Naive thymus-derived CD4-positive, alpha-beta T cell (primary cell): ENCODE measurements at regions not wholly inside any gene's neighbourhood (a gene's known extent, or its start where the extent isn't known, plus 50 kb on each side); places are given as distances from the start of the nearest gene placed in this dataset.

Experiments
- ATAC-seq: fragments of 150-1000 bp; cut with Tn5 transposase; 2 replicates; pipeline ENCODE4 v1.10.0; 2021; ENCODE audit warnings: mild to moderate bottlenecking, moderate library complexity
- CTCF ChIA-PET: fragments of 350-600 bp; sonication (Branson Sonifier 250); formaldehyde crosslinking; loops from one replicate; lab custom pipeline; 2021; ENCODE audit warnings: antibody characterized with exemption; lab: Charles Lee
- POLR2A ChIA-PET: fragments of 350-600 bp; sonication (Branson Sonifier 250); formaldehyde crosslinking; loops from one replicate; lab custom pipeline; 2021; ENCODE audit warnings: antibody characterized with exemption, inconsistent platforms; lab: Charles Lee
- DNase-seq, 9 donors: peaks; one replicate each; pipeline versions ENCODE4 v3.0.0 to v3.0.0-alpha.2; 2020 to 2022; ENCODE audit warnings: mixed read lengths in 1 of 9
- H3K27ac ChIP-seq: one replicate; pipeline ENCODE4 v1.7.0; 2013; ENCODE audit warnings: mild to moderate bottlenecking, low read depth, low read length, moderate library complexity
- H3K27me3 ChIP-seq, 2 donors: one replicate each; pipeline ENCODE4 v1.7.0; 2013; ENCODE audit warnings: low read length in 2 of 2, mild to moderate bottlenecking in 2 of 2, moderate library complexity in 2 of 2; ENCODE audit not compliant: control insufficient read depth in 2 of 2, insufficient read depth in 2 of 2
- H3K36me3 ChIP-seq, 3 experiments: 1 replicate in 2 of 3; 2 replicates in 1 of 3; pipeline ENCODE4 v1.7.0; 2013; ENCODE audit warnings: low read length in 3 of 3, mild to moderate bottlenecking in 3 of 3, moderate library complexity in 1 of 3; ENCODE audit not compliant: insufficient read depth in 3 of 3, control insufficient read depth in 2 of 3
- H3K4me1 ChIP-seq, 2 donors: one replicate each; pipeline ENCODE4 v1.7.0; 2013; ENCODE audit warnings: low read length in 2 of 2, mild to moderate bottlenecking in 2 of 2, moderate library complexity in 1 of 2; ENCODE audit not compliant: control insufficient read depth in 2 of 2, insufficient read depth in 2 of 2
- H3K4me3 ChIP-seq: 2 replicates; pipeline ENCODE4 v1.7.0; 2013; ENCODE audit warnings: mild to moderate bottlenecking, low read length
- H3K9me3 ChIP-seq, 3 experiments: 1 replicate in 2 of 3; 2 replicates in 1 of 3; pipeline ENCODE4 v1.7.0; 2013; ENCODE audit warnings: low read length in 3 of 3; ENCODE audit not compliant: control insufficient read depth in 2 of 3
- H3K27ac Mint-ChIP-seq, 9 donors: one replicate each; pipeline ENCODE4 v1.8.0; 2020 to 2022; ENCODE audit warnings: mixed read lengths in 9 of 9, mild to moderate bottlenecking in 8 of 9, moderate library complexity in 5 of 9, inconsistent platforms in 2 of 9
- H3K27me3 Mint-ChIP-seq, 5 donors: one replicate each; pipeline ENCODE4 v1.8.0; 2021 to 2022; ENCODE audit warnings: mixed read lengths in 5 of 5, mild to moderate bottlenecking in 1 of 5
- H3K36me3 Mint-ChIP-seq, 5 donors: one replicate each; pipeline ENCODE4 v1.8.0; 2020 to 2022; ENCODE audit warnings: mixed read lengths in 5 of 5, mild to moderate bottlenecking in 3 of 5, inconsistent platforms in 1 of 5
- H3K4me1 Mint-ChIP-seq, 7 donors: one replicate each; pipeline ENCODE4 v1.8.0; 2020 to 2022; ENCODE audit warnings: mixed read lengths in 7 of 7, mild to moderate bottlenecking in 3 of 7, inconsistent platforms in 1 of 7
- H3K4me3 Mint-ChIP-seq, 10 donors: one replicate each; pipeline ENCODE4 v1.8.0; 2020 to 2022; ENCODE audit warnings: mild to moderate bottlenecking in 10 of 10, mixed read lengths in 10 of 10, moderate library complexity in 6 of 10, inconsistent platforms in 2 of 10
- H3K9me3 Mint-ChIP-seq, 11 donors: one replicate each; pipeline ENCODE4 v1.8.0; 2020 to 2022; ENCODE audit warnings: mixed read lengths in 11 of 11, mild to moderate bottlenecking in 4 of 11, inconsistent platforms in 1 of 11, moderate library complexity in 1 of 11
- intact Hi-C, 2 donors: fragments of 100-400 bp; cut with micrococcal nuclease; formaldehyde crosslinking; loops; one replicate each; pipeline ENCODE4 v1.15.1; 2023

DNA sequence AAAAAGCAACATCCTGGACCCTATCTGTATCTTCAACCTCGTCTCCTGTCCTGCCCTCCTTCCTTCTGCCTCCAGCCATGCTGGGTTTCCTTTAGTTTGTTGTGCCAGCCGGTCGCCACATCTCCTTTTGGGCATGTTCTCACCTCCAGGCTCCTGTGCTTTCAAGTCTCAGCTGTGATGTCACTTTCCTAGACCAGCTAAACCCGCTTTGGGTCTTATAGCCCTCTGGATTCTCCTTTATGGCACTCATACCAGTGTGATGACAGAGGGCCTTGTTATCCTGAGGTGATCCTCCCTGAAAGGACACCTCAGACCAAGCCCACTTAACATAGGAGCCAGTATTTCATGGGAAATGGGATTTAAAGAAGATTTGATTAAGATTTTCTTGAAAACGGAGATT lies 108.6 kb downstream of the EMX2 start:
- CTCF ChIA-PET = no interaction called here
- Histone ChIP-seq H3K27ac (no peak overlapping the region), H3K9me3 (no peaks in the 10 kb centered on the region), H3K36me3 (no peaks in the 10 kb centered on the region), H3K27me3 (no peaks in the 10 kb centered on the region), H3K4me3 (no peak overlapping the region), H3K4me1 (no peaks in the 10 kb centered on the region)
- POLR2A ChIA-PET = no interaction called here
- Mint-ChIP-seq H3K9me3 (peaks cover 0 to 32% (median 9%) of the 10 kb centered on the region in 11 donors), H3K4me3 (no peak overlapping the region), H3K27ac (no peak overlapping the region), H3K4me1 (peaks cover 0 to 14% (median 0%) of the 10 kb centered on the region in 7 donors), H3K27me3 (peaks cover 0 to 21% (median 4%) of the 10 kb centered on the region in 5 donors), H3K36me3 (peaks cover 0 to 10% (median 0%) of the 10 kb centered on the region in 5 donors)
- no peak for ATAC-seq
- intact Hi-C loops = loop anchor here in 1 of 2 donors (10.0 kb wide), 1 partner anchor 276 kb away; the partner anchor contains the start of gene PDZD8
- no peak for DNase-seq

DNA sequence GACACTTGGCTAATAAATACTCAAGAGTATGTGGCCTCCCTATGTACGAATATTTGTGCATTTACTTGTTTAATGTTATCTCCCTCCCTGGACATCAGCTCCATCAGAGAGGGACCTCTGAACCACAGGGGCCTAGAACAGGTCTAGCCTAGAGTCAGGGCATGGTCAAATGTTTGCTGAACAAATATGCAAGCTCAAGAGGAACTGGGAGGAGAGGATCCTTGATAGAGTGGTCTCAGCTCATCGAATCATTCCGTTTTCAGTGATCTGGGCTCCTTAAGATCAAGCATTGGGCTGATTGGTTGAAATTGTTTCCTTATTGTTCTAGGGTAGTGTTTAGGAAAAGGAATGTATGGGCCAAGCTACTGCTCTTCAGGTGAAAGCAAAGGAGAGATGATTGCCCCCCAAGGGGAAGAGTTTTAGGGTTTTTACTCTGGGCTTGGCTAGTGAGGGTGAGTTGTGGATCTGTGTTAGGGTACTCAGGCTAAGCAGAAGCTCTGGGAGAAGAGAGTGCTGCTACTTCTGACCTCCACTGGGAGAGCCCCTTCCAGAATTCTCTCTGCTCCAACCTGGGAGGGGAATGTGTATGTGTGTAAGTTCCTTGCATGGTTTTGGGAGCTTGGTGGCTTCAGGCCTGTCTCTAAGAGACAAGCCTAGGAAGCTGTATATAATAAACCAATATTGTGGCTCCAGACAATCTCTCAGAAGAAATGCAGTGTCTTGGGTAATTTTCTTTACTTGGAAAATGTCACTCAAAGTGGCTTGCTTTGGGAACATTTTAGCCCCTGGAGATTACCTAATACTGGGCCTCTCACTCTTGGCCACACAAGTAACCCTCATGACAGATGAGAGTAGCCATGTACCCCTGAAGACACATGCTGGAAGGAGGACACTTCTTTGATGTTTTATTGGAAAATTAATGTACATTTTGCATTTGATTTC lies 110.0 kb downstream of the EMX2 start:
- peaks cover 0 to 14% (median 0%) of the 10 kb centered on the region in 5 donors for H3K27me3 Mint-ChIP-seq
- CTCF ChIA-PET = no interaction called here
- peaks cover 0 to 20% (median 0%) of the 10 kb centered on the region in 7 donors for H3K4me1 Mint-ChIP-seq
- no peak overlapping the region for H3K4me3 ChIP-seq
- no peaks in the 10 kb centered on the region for H3K4me1 ChIP-seq
- H3K27ac Mint-ChIP-seq = peak overlapping the region in 1 of 9 donors; percentile 21
- intact Hi-C loops = loop anchor here in 1 of 2 donors (10.0 kb wide), 1 partner anchor 278 kb away; the partner anchor contains the start of gene PDZD8
- H3K9me3 Mint-ChIP-seq = peaks cover 0 to 32% (median 9%) of the 10 kb centered on the region in 11 donors
- H3K36me3 ChIP-seq = no peaks in the 10 kb centered on the region
- POLR2A ChIA-PET = no interaction called here
- ATAC-seq = no peak
- H3K27ac ChIP-seq = no peak overlapping the region
- no peak for DNase-seq
- no peak overlapping the region for H3K4me3 Mint-ChIP-seq
- H3K27me3 ChIP-seq = no peaks in the 10 kb centered on the region
- peaks cover 0 to 12% (median 0%) of the 10 kb centered on the region in 5 donors for H3K36me3 Mint-ChIP-seq
- no peaks in the 10 kb centered on the region for H3K9me3 ChIP-seq

DNA sequence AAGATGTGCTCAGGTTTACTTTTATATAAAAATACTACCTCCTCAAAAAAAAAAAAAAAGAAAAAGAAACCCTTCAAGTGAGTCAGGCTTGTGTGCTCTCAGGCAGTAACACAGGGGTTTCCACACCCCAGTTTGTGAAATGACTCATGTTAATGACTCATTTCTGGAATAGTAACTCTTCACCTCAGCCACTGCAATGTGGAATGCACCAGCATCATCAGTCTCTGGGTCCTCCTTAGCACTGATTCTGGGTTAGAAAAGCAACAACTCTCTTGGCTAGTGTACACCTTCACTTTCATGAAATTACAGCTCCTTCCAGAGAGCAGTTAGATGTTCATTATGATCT lies 110.6 kb downstream of the EMX2 start:
- Histone ChIP-seq H3K27me3 (no peaks in the 10 kb centered on the region), H3K4me1 (no peaks in the 10 kb centered on the region), H3K9me3 (no peaks in the 10 kb centered on the region), H3K4me3 (no peak overlapping the region), H3K27ac (no peak overlapping the region), H3K36me3 (no peaks in the 10 kb centered on the region)
- no peak overlapping the region for H3K4me3 Mint-ChIP-seq
- intact Hi-C loops = loop anchor here in 1 of 2 donors (10.0 kb wide), 1 partner anchor 278 kb away; the partner anchor contains the start of gene PDZD8
- H3K27ac Mint-ChIP-seq = peak overlapping the region in 1 of 9 donors; percentile 62
- ChIA-PET POLR2A (no interaction called here), CTCF (no interaction called here)
- no peak for ATAC-seq
- peaks cover 0 to 9% (median 0%) of the 10 kb centered on the region in 5 donors for H3K27me3 Mint-ChIP-seq
- DNase-seq = peak in 1 of 9 donors; percentile 37
- H3K36me3 Mint-ChIP-seq = peaks cover 0 to 12% (median 0%) of the 10 kb centered on the region in 5 donors
- H3K9me3 Mint-ChIP-seq = peaks cover 0 to 32% (median 9%) of the 10 kb centered on the region in 11 donors
- peaks cover 0 to 20% (median 0%) of the 10 kb centered on the region in 7 donors for H3K4me1 Mint-ChIP-seq

DNA sequence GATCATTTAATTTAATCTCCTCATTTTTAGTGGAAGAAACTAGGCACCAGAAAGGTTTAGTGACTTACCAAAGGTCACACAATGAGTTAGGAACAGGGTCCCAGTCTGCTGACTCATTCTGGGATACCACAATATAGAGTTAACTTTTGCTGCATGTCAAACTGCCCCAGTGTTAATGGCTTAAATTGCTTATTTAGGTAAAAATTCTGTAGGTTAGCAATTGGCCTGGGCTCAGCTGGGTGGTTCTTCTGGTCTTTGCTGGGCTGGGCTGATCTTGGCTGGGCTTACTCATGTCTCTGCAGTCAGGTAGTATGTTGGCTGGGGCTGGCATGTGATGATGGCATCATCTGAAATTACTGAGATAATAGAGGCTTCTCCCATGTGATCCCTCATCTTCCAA lies 111.6 kb downstream of the EMX2 start:
- H3K4me1 Mint-ChIP-seq = peaks cover 0 to 20% (median 0%) of the 10 kb centered on the region in 7 donors
- POLR2A ChIA-PET = no interaction called here
- peaks cover 0 to 9% (median 0%) of the 10 kb centered on the region in 5 donors for H3K27me3 Mint-ChIP-seq
- intact Hi-C loops = loop anchor here in 1 of 2 donors (10.0 kb wide), 1 partner anchor 279 kb away; the partner anchor contains the start of gene PDZD8
- DNase-seq (no peak), ATAC-seq (no peak)
- H3K27ac Mint-ChIP-seq = no peak overlapping the region
- H3K4me1 ChIP-seq = no peaks in the 10 kb centered on the region
- no peaks in the 10 kb centered on the region for H3K36me3 ChIP-seq
- no peaks in the 10 kb centered on the region for H3K9me3 ChIP-seq
- no peak overlapping the region for H3K4me3 ChIP-seq
- H3K4me3 Mint-ChIP-seq = no peak overlapping the region
- no peaks in the 10 kb centered on the region for H3K27me3 ChIP-seq
- H3K27ac ChIP-seq = no peak overlapping the region
- peaks cover 0 to 32% (median 9%) of the 10 kb centered on the region in 11 donors for H3K9me3 Mint-ChIP-seq
- H3K36me3 Mint-ChIP-seq = peaks cover 0 to 12% (median 0%) of the 10 kb centered on the region in 5 donors
- CTCF ChIA-PET = no interaction called here

DNA sequence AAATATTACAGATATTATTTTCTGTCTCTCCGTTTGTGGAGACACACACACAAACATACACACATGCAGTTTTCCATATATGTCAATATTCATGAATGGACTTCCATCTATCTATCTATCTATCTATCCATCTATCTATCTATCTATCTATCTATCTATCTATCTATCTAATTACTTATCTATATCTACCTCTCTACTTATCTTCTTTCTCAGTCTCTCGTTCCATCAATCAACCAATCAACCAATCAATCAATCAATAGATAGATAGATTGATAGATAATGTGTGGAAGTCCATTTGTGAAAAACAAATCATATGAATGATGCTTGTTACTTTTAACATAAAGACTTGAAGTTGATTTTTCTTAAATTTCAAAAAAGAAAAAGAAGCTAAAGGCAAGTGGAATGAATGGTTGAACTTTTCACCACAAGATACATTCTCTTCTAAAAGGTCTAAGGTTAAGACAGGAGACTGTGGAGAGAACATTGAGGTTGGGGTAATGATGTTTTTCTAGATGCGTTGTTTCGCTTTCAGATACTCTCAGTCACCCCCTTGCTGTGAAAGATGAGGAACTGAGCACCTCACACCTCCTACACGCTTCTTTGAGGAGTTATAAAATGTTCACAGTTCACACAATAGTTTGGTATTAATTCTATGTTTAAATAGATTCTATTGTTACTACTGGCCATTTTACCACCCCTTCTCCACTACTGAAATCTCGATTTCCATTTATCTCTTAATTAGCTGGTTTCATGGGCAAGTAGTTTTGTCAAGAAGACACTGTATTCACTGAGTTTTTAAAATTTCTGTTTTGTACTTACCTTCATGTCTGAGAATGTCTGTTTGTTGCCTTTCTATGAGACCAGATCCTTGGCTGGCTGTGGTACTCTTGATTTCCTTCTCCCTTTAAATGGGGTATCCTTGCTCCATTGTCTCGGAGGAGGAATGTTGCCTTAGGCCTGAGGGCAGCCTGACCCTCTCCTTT lies 114.1 kb downstream of the EMX2 start:
- Histone ChIP-seq H3K4me1 (no peaks in the 10 kb centered on the region), H3K4me3 (no peak overlapping the region), H3K27ac (no peak overlapping the region), H3K27me3 (no peaks in the 10 kb centered on the region), H3K9me3 (no peaks in the 10 kb centered on the region), H3K36me3 (no peaks in the 10 kb centered on the region)
- H3K4me1 Mint-ChIP-seq = peaks cover 0 to 20% (median 0%) of the 10 kb centered on the region in 7 donors
- peaks cover 0 to 12% (median 0%) of the 10 kb centered on the region in 5 donors for H3K36me3 Mint-ChIP-seq
- CTCF ChIA-PET = no interaction called here
- peaks cover 0 to 22% (median 4%) of the 10 kb centered on the region in 11 donors for H3K9me3 Mint-ChIP-seq
- intact Hi-C loops = loop anchor here in 1 of 2 donors (10.0 kb wide), 1 partner anchor 282 kb away; the partner anchor contains the start of gene PDZD8
- ATAC-seq (no peak), DNase-seq (no peak)
- peak overlapping the region in 1 of 9 donors; percentile 40 for H3K27ac Mint-ChIP-seq
- H3K4me3 Mint-ChIP-seq = no peak overlapping the region
- POLR2A ChIA-PET = no interaction called here
- H3K27me3 Mint-ChIP-seq = peaks cover 0 to 4% (median 0%) of the 10 kb centered on the region in 5 donors

DNA sequence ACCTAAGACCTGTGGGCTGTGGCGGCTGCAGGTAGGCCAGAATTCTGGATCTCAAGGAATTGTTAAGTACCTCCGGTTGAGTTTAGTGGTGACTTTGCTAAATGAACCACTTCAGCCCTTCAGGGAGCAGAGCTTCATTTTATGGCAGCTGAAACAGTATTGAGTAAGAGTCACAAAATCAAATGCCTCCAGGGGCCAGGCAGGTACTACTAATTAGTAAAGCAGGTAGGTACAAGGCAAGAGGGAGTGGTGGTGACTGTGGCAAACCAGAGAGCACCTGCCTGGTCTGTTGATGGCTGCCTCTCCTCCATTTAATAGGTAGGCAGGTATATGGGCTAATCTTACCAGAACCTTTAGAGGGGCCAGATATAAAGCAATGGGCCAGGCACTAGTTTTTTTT lies 118.8 kb downstream of the EMX2 start:
- H3K9me3 Mint-ChIP-seq = peaks cover 0 to 2% (median 0%) of the 10 kb centered on the region in 11 donors
- intact Hi-C loops = no loop called here
- peaks cover 0 to 1% (median 0%) of the 10 kb centered on the region in 5 donors for H3K36me3 Mint-ChIP-seq
- DNase-seq = no peak
- peaks cover 0 to 8% (median 1%) of the 10 kb centered on the region in 7 donors for H3K4me1 Mint-ChIP-seq
- Histone ChIP-seq H3K9me3 (no peaks in the 10 kb centered on the region), H3K27ac (no peak overlapping the region), H3K36me3 (no peaks in the 10 kb centered on the region), H3K4me3 (no peak overlapping the region), H3K4me1 (no peaks in the 10 kb centered on the region), H3K27me3 (no peaks in the 10 kb centered on the region)
- POLR2A ChIA-PET = no interaction called here
- H3K27me3 Mint-ChIP-seq = peaks cover 4 to 7% (median 6%) of the 10 kb centered on the region in 5 donors
- CTCF ChIA-PET = no interaction called here
- H3K4me3 Mint-ChIP-seq = no peak overlapping the region
- no peak for ATAC-seq
- no peak overlapping the region for H3K27ac Mint-ChIP-seq
